Neural cell (in vitro differentiated cells): ENCODE measurements at regions not wholly inside any gene's neighbourhood (a gene's known extent, or its start where the extent isn't known, plus 50 kb on each side); places are given as distances from the start of the nearest gene placed in this dataset.

Source experiments
- H2AFZ ChIP-seq: fragments of 200-600, 300-800 bp; sonication (generic), shearing (Covaris generic); 2 replicates; pipeline ENCODE4 v1.6.0; 2014; ENCODE audit warnings: low read depth, mild to moderate bottlenecking, antibody characterized with exemption, low read length, moderate library complexity
- H3F3A ChIP-seq: fragments of 200-600 bp; shearing (Covaris generic); 2 replicates; pipeline ENCODE4 v1.6.1; 2016; ENCODE audit warnings: mild to moderate bottlenecking, moderate library complexity, mixed read lengths, antibody characterized with exemption, low read length; ENCODE audit not compliant: insufficient read depth, poor library complexity, severe bottlenecking
- H3K27ac ChIP-seq: fragments of 200-600, 300-800 bp; sonication (generic), shearing (Covaris generic); 2 replicates; pipeline ENCODE4 v1.5.1; 2014; ENCODE audit warnings: mild to moderate bottlenecking, low read length, moderate library complexity
- H3K27me3 ChIP-seq: fragments of 300-800, 200-600 bp; sonication (generic), shearing (Covaris generic); 2 replicates; pipeline ENCODE4 v1.6.0; 2014; ENCODE audit warnings: mild to moderate bottlenecking, low read depth, low read length, moderate library complexity; ENCODE audit not compliant: insufficient read depth
- H3K36me3 ChIP-seq: fragments of 300-800, 200-600 bp; sonication (generic), shearing (Covaris generic); 2 replicates; pipeline ENCODE4 v1.5.1; 2014; ENCODE audit warnings: mild to moderate bottlenecking, antibody characterized with exemption, low read length, moderate library complexity; ENCODE audit not compliant: insufficient read depth
- H3K4me2 ChIP-seq: fragments of 300-800, 200-600 bp; sonication (generic), shearing (Covaris generic); 2 replicates; pipeline ENCODE4 v1.6.0; 2014; ENCODE audit warnings: mild to moderate bottlenecking, low read length
- H3K4me3 ChIP-seq: fragments of 300-800, 200-600 bp; sonication (generic), shearing (Covaris generic); 2 replicates; pipeline ENCODE4 v1.5.1; 2014; ENCODE audit warnings: mild to moderate bottlenecking, low read length, moderate library complexity
- H3K79me2 ChIP-seq: fragments of 200-600 bp; shearing (Covaris generic); replicated peaks from 2 replicates; pipeline ENCODE4 v1.6.0; 2014; ENCODE audit warnings: mild to moderate bottlenecking, low read length, moderate library complexity; ENCODE audit not compliant: insufficient read depth
- H3K9ac ChIP-seq: fragments of 300-800, 200-600 bp; sonication (generic), shearing (Covaris generic); 2 replicates; pipeline ENCODE4 v1.6.1; 2016; ENCODE audit warnings: mild to moderate bottlenecking, low read length, mixed read lengths
- H3K9me2 ChIP-seq: fragments of 200-600 bp; shearing (Covaris generic); 2 replicates; pipeline ENCODE4 v1.6.1; 2016; ENCODE audit warnings: mild to moderate bottlenecking, low read length, mixed read lengths; ENCODE audit not compliant: insufficient read depth
- H3K9me3 ChIP-seq: fragments of 200-600, 300-800 bp; sonication (generic), shearing (Covaris generic); 2 replicates; pipeline ENCODE4 v1.6.1; 2016; ENCODE audit warnings: mild to moderate bottlenecking, mixed run types, low read length, moderate library complexity, mixed read lengths
- H4K20me1 ChIP-seq: fragments of 200-600 bp; shearing (Covaris generic); 2 replicates; pipeline ENCODE4 v1.6.1; 2016; ENCODE audit warnings: mild to moderate bottlenecking, mixed run types; ENCODE audit not compliant: insufficient read depth
- CTCF ChIP-seq: fragments of 450-650 bp; IDR thresholded peaks from 2 replicates; pipeline ENCODE4 v1.5.1; 2014; ENCODE audit warnings: antibody characterized with exemption, mild to moderate bottlenecking, moderate library complexity; ENCODE audit not compliant: poor library complexity, severe bottlenecking
- EP300 ChIP-seq: fragments of 450-650 bp; conservative IDR thresholded peaks from 2 replicates; pipeline ENCODE4 v1.6.1; 2014; ENCODE audit warnings: antibody characterized with exemption, mild to moderate bottlenecking, moderate library complexity; ENCODE audit not compliant: poor library complexity, severe bottlenecking
- EZH2 ChIP-seq: fragments of 200-600, 300-800 bp; shearing (Covaris generic), sonication (generic); IDR thresholded peaks from 2 replicates; pipeline ENCODE4 v1.6.1; 2014; ENCODE audit warnings: antibody characterized with exemption, low read length, borderline replicate concordance, mild to moderate bottlenecking; ENCODE audit not compliant: insufficient read depth, poor library complexity, severe bottlenecking
- MXI1 ChIP-seq: fragments of 450-650 bp; conservative IDR thresholded peaks from 2 replicates; pipeline ENCODE4 v1.6.1; 2014; ENCODE audit warnings: antibody characterized with exemption, mild to moderate bottlenecking; ENCODE audit not compliant: poor library complexity, severe bottlenecking
- POLR2AphosphoS5 ChIP-seq: IDR thresholded peaks from 2 replicates; pipeline ENCODE4 v1.6.1; 2012
- RAD21 ChIP-seq: fragments of 450-650 bp; conservative IDR thresholded peaks from 2 replicates; pipeline ENCODE4 v1.6.1; 2014; ENCODE audit warnings: antibody characterized with exemption, mild to moderate bottlenecking, moderate library complexity
- REST ChIP-seq: IDR thresholded peaks from 2 replicates; pipeline ENCODE4 v1.6.1; 2012; ENCODE audit warnings: borderline replicate concordance
- SMC3 ChIP-seq: fragments of 450-650 bp; conservative IDR thresholded peaks from 2 replicates; pipeline ENCODE4 v1.6.1; 2014; ENCODE audit warnings: antibody characterized with exemption, mild to moderate bottlenecking, moderate library complexity; ENCODE audit not compliant: poor library complexity
- TAF1 ChIP-seq: IDR thresholded peaks from 2 replicates; pipeline ENCODE4 v1.6.1; 2012; ENCODE audit warnings: low read depth

GRCh38 chr6:9437836-9438235 is 977.0 kb downstream of the TFAP2A start:
- no peak overlapping the region for H3K9ac ChIP-seq
- no peaks in the 10 kb centered on the region for H3K9me2 ChIP-seq
- no peak for TF ChIP-seq REST
- TF ChIP-seq POLR2AphosphoS5, result no peak
- TF ChIP-seq EZH2, result no peak
- no peak for TF ChIP-seq RAD21
- TF ChIP-seq EP300, result no peak
- TF ChIP-seq TAF1, result no peak
- TF ChIP-seq MXI1, result no peak
- no peak for TF ChIP-seq CTCF
- no peak for TF ChIP-seq SMC3
- H3K4me3 ChIP-seq, result no peak overlapping the region
- H3K9me3 ChIP-seq, result no peaks in the 10 kb centered on the region
- no peak overlapping the region for H3K27ac ChIP-seq
- no peaks in the 10 kb centered on the region for H3F3A ChIP-seq
- no peak overlapping the region for H2AFZ ChIP-seq
- no peaks in the 10 kb centered on the region for H3K27me3 ChIP-seq
- H3K4me2 ChIP-seq, result no peak overlapping the region
- no peaks in the 10 kb centered on the region for H3K79me2 ChIP-seq
- no peaks in the 10 kb centered on the region for H3K36me3 ChIP-seq
- no peaks in the 10 kb centered on the region for H4K20me1 ChIP-seq

- no peak overlapping the region for H3K4me2 ChIP-seq
- H3K9me2 ChIP-seq, result no peaks in the 10 kb centered on the region
- no peaks in the 10 kb centered on the region for H3K9me3 ChIP-seq
- no peak for TF ChIP-seq EP300
- TF ChIP-seq TAF1, result no peak
- TF ChIP-seq SMC3, result no peak
- no peak for TF ChIP-seq RAD21
- TF ChIP-seq MXI1, result no peak
- TF ChIP-seq POLR2AphosphoS5, result no peak
- no peak for TF ChIP-seq REST
- TF ChIP-seq CTCF, result no peak
- no peaks in the 10 kb centered on the region for H4K20me1 ChIP-seq
- no peak overlapping the region for H2AFZ ChIP-seq
- no peak overlapping the region for H3K4me3 ChIP-seq
- H3K27ac ChIP-seq, result no peak overlapping the region
- no peaks in the 10 kb centered on the region for H3K27me3 ChIP-seq
- no peaks in the 10 kb centered on the region for H3F3A ChIP-seq
- H3K79me2 ChIP-seq, result no peaks in the 10 kb centered on the region
- H3K9ac ChIP-seq, result no peak overlapping the region
- no peaks in the 10 kb centered on the region for H3K36me3 ChIP-seq
Measured at GRCh38 chr6:9435281-9435680, 979.6 kb downstream of the TFAP2A start.
